ENCODE measurements at regions not wholly inside any gene's neighbourhood (a gene's known extent, or its start where the extent isn't known, plus 50 kb on each side); places are given as distances from the start of the nearest gene placed in this dataset.

DNA sequence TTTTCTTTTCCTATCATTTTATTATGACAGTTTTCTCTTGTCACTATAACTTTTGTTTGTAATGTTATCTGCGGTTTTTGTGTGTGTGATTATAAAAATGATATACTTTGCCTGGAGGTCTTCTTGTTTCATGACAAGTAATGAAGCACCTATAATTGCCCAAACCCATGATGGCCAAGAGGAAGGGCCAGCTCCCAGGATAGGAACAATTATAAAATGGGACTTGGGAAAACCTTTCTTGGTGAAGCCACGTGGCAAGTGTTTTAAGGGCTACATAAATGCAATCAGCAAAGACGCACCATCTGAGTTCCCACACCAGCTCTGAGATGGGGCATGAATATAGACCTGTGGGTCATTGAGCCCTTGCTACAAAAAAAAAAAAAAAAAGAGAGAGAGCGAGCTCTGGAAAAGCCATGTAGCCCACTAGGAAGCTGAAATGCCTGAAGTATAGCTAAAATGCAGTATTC, 462.6 kb upstream of the RUNX1 start:
- no CpG with 5 or more reads among the region's 4 CpGs for WGBS (ENCODE audit: extremely low coverage, insufficient read length, low lambda C conversion rate)

More for the DNA sequence above, 462.6 kb upstream of the RUNX1 start:
- DNase-seq, result no peak
- Histone ChIP-seq H2AFZ (ENCODE audit: low read length) (no peak overlapping the region), H4K8ac (replicated peaks; ENCODE audit: insufficient read length, low read depth, low read length) (no peak overlapping the region), H3K56ac (ENCODE audit: insufficient read length, low read depth, low read length) (no peak overlapping the region), H3K14ac (ENCODE audit: insufficient read depth, low read length) (no peak overlapping the region), H2BK20ac (ENCODE audit: low read depth, low read length, poor library complexity, severe bottlenecking) (no peak overlapping the region), H3K27me3 (ENCODE audit: insufficient read depth, low read length) (no peaks in the 10 kb centered on the region), H4K5ac (ENCODE audit: insufficient read length, low read depth, low read length) (no peak overlapping the region), H3K9ac (ENCODE audit: extremely low read depth, insufficient read length, low read length) (no peak overlapping the region), H3K79me2 (ENCODE audit: insufficient read depth, low read length) (no peaks in the 10 kb centered on the region), H3K4me1 (ENCODE audit: insufficient read depth, low read length) (peaks cover 5% of the 10 kb centered on the region), H3K23me2 (ENCODE audit: insufficient read length, low read depth, low read length, poor library complexity, severe bottlenecking) (no peaks in the 10 kb centered on the region), H2BK15ac (ENCODE audit: low read depth, low read length) (no peak overlapping the region), H3K4me2 (ENCODE audit: insufficient read depth, insufficient read length, low read length) (no peak overlapping the region), H3K79me1 (ENCODE audit: insufficient read depth, low read depth, low read length, poor library complexity, severe bottlenecking) (no peaks in the 10 kb centered on the region), H4K20me1 (ENCODE audit: control insufficient read depth, insufficient read depth, insufficient read length) (no peaks in the 10 kb centered on the region), H3K4ac (ENCODE audit: low read depth, low read length) (no peak overlapping the region), H2BK12ac (ENCODE audit: insufficient read length, low read depth, low read length) (no peak overlapping the region), H3K23ac (ENCODE audit: insufficient read length, low read depth, low read length) (no peak overlapping the region), H2BK5ac (ENCODE audit: insufficient read length, low read length) (no peak overlapping the region), H3K27ac (ENCODE audit: insufficient read length, low read depth, low read length) (no peak overlapping the region), H2BK120ac (ENCODE audit: low read depth, low read length, poor library complexity, severe bottlenecking) (no peak overlapping the region), H3K18ac (ENCODE audit: insufficient read length, low read depth, low read length) (no peak overlapping the region), H3T11ph (ENCODE audit: low read length) (no peak overlapping the region), H4K91ac (ENCODE audit: insufficient read length, low read depth, low read length) (no peak overlapping the region), H2AK5ac (ENCODE audit: insufficient read length, low read length) (no peak overlapping the region), H3K9me3 (ENCODE audit: control insufficient read depth, low read depth, low read length) (no peaks in the 10 kb centered on the region)
- Mint-ChIP-seq H3K4me1 (peaks cover 36 to 40% of the 10 kb centered on the region in 2 experiments), H3K27me3 (ENCODE audit: low read depth) (no peaks in the 10 kb centered on the region), H3K4me3 (no peak overlapping the region), H3K36me3 (ENCODE audit: insufficient read depth in 1 of 3, low read depth in 3 of 3) (peaks cover 0 to 2% (median 0%) of the 10 kb centered on the region in 3 experiments; a peak in 3 of 7 replicates), H3K9me3 (peaks cover 0 to 5% of the 10 kb centered on the region in 2 experiments; a peak in 1 of 5 replicates), H3K27ac (no peak overlapping the region)
- no peak for TF ChIP-seq CTCF (conservative IDR thresholded peaks at IDR 0.05)

Measured in H9 (cell line).